K562 (cell line): ENCODE measurements at regions not wholly inside any gene's neighbourhood (a gene's known extent, or its start where the extent isn't known, plus 50 kb on each side); places are given as distances from the start of the nearest gene placed in this dataset.

Experiments
- ATAC-seq: fragments of 200-7000 bp; cut with Tn5 transposase; 3 replicates; pipeline ENCODE4 v1.9.1; 2020; ENCODE audit warnings: moderate library complexity
- BruUV-seq: library from RNA; stranded (reverse); fragments of 400-500 nt; replicated peaks from 2 replicates; lab custom pipeline; 2021; lab: Mats Ljungman, UMichigan
- CTCF ChIA-PET: fragments of 300-600 bp; formaldehyde crosslinking; extraction: SDS; loops from one replicate; lab custom pipeline; 2021; ENCODE audit warnings: low intra/inter-chr PET ratio; lab: Yijun Ruan, JAX
- POLR2A ChIA-PET: fragments of 300-600, 350-650 bp; sonication (Branson Sonifier 250); formaldehyde crosslinking; extraction: SDS; loops from one replicate; lab custom pipeline; 2021; ENCODE audit warnings: antibody characterized with exemption, inconsistent platforms; lab: Yijun Ruan, JAX
- DNase-seq, 4 experiments: peaks; one replicate each; pipeline versions ENCODE4 v3.0.0 to v3.0.0-alpha.2; 2011 to 2018; ENCODE audit warnings: low spot score in 3 of 4, mixed read lengths in 3 of 4; ENCODE audit errors: extremely low read depth in 1 of 4
- FAIRE-seq: peaks from 2 replicates; lab custom pipeline; 2011; peaks lifted over from hg19 to GRCh38; lab: Jason Lieb, UNC
- H2AFZ ChIP-seq: 2 replicates; pipeline ENCODE4 v1.6.0; 2011; ENCODE audit warnings: low read depth, low read length, control low read depth, inconsistent platforms
- H3K27ac ChIP-seq: fragments of 200-600 bp; 3 replicates; pipeline ENCODE4 v1.8.0; 2011; ENCODE audit warnings: low read depth, mild to moderate bottlenecking, control low read depth, inconsistent platforms, low read length, moderate library complexity, mixed read lengths; ENCODE audit errors: extremely low read depth
- H3K27me3 ChIP-seq, 2 experiments: fragments of 300-600 bp in 1 of 2; 2 replicates in 1 of 2; 3 replicates in 1 of 2; pipeline versions ENCODE4 v1.6.0 to v1.8.0; 2011; ENCODE audit warnings: inconsistent platforms in 2 of 2, low read length in 2 of 2, mild to moderate bottlenecking in 1 of 2, mixed read lengths in 1 of 2, moderate library complexity in 1 of 2; ENCODE audit not compliant: control insufficient read depth in 2 of 2, insufficient read depth in 2 of 2
- H3K36me3 ChIP-seq: fragments of 300-600 bp; 3 replicates; pipeline ENCODE4 v1.8.0; 2011; ENCODE audit warnings: mild to moderate bottlenecking, low read length, inconsistent platforms; ENCODE audit not compliant: control insufficient read depth, insufficient read depth
- H3K4me1 ChIP-seq, 2 experiments: fragments of 200-600 bp in 1 of 2; replicated peaks in 1 of 2; 2 replicates in 1 of 2; 3 replicates in 1 of 2; pipeline versions ENCODE4 v1.5.1 to v1.8.0; 2011; ENCODE audit warnings: inconsistent platforms in 2 of 2, low read length in 2 of 2, mild to moderate bottlenecking in 1 of 2, mixed read lengths in 1 of 2, moderate library complexity in 1 of 2; ENCODE audit not compliant: control insufficient read depth in 2 of 2, insufficient read depth in 2 of 2
- H3K4me2 ChIP-seq: 2 replicates; pipeline ENCODE4 v1.6.1; 2011; ENCODE audit warnings: low read length, control low read depth, inconsistent platforms, mixed read lengths; ENCODE audit not compliant: insufficient read depth
- H3K4me3 ChIP-seq: fragments of 200-600 bp; sonication (generic), shearing (Covaris generic); 2 replicates; pipeline ENCODE4 v1.5.1; 2016; ENCODE audit warnings: control low read depth, inconsistent platforms
- H3K79me2 ChIP-seq: fragments of 200-600 bp; 3 replicates; pipeline ENCODE4 v1.8.0; 2011; ENCODE audit warnings: low read length, inconsistent platforms; ENCODE audit not compliant: control insufficient read depth, insufficient read depth
- H3K9ac ChIP-seq, 2 experiments: 2 replicates each; pipeline versions ENCODE4 v1.6.0 to v1.6.1; 2011; ENCODE audit warnings: low read depth in 2 of 2, low read length in 2 of 2, control low read depth in 1 of 2, inconsistent platforms in 1 of 2, mild to moderate bottlenecking in 1 of 2, mixed read lengths in 1 of 2; ENCODE audit not compliant: insufficient read depth in 1 of 2
- H3K9me1 ChIP-seq: one replicate; pipeline ENCODE4 v1.6.0; 2011; ENCODE audit warnings: inconsistent platforms, mild to moderate bottlenecking, low read length, moderate library complexity; ENCODE audit not compliant: control insufficient read depth, insufficient read depth
- H3K9me3 ChIP-seq: replicated peaks from 2 replicates; pipeline ENCODE4 v1.5.1; 2011; ENCODE audit warnings: low read depth, low read length, inconsistent platforms; ENCODE audit not compliant: control insufficient read depth, insufficient read depth
- H4K20me1 ChIP-seq: replicated peaks from 2 replicates; pipeline ENCODE4 v1.6.1; 2011; ENCODE audit warnings: low read length, inconsistent platforms, mixed read lengths; ENCODE audit not compliant: control insufficient read depth, insufficient read depth
- BRCA1 ChIP-seq, 2 experiments: fragments of 450-650 bp in 1 of 2; sonication (generic) in 1 of 2; formaldehyde crosslinking in 1 of 2; IDR thresholded peaks; 2 replicates each; pipeline versions ENCODE4 v1.5.0 to v1.6.1; 2017 to 2020; ENCODE audit warnings: mild to moderate bottlenecking in 1 of 2, missing genetic modification reagents in 1 of 2
- E4F1 ChIP-seq: fragments of 250-450 bp; sonication (Bioruptor Pico); IDR thresholded peaks from 2 replicates; pipeline ENCODE4 v1.5.0; 2021; ENCODE audit warnings: mild to moderate bottlenecking, borderline replicate concordance
- EP300 ChIP-seq: IDR thresholded peaks from 2 replicates; pipeline ENCODE4 v1.6.1; 2012; ENCODE audit warnings: low read length, improper control_type of control experiment
- KLF1 ChIP-seq: fragments of 450-650 bp; IDR thresholded peaks from 2 replicates; pipeline ENCODE4 v1.6.1; 2016; ENCODE audit warnings: missing genetic modification characterization, missing compliant biosample characterization
- POLR2G ChIP-seq: fragments of 200-400 bp; formaldehyde crosslinking; IDR thresholded peaks from 2 replicates; pipeline ENCODE4 v1.6.1; 2017; ENCODE audit warnings: low read depth, mild to moderate bottlenecking, antibody characterized with exemption, low read length, moderate library complexity
- POLR3A ChIP-seq: IDR thresholded peaks from 2 replicates; pipeline ENCODE4 v1.6.1; 2011; ENCODE audit warnings: borderline replicate concordance, mild to moderate bottlenecking, moderate library complexity; ENCODE audit not compliant: insufficient read length, insufficient read depth; ENCODE audit errors: extremely low read depth
- TBL1XR1 ChIP-seq, 2 experiments: IDR thresholded peaks; 2 replicates each; pipeline ENCODE4 v1.6.1; 2012; ENCODE audit warnings: improper control_type of control experiment in 2 of 2, low read length in 2 of 2, mild to moderate bottlenecking in 1 of 2
- ZSCAN32 ChIP-seq: fragments of 450-650 bp; formaldehyde crosslinking; IDR thresholded peaks from 2 replicates; pipeline ENCODE4 v1.4.0; 2020; ENCODE audit warnings: mild to moderate bottlenecking, moderate library complexity
- WGBS: fragments of 100-300 bp; shearing (Covaris generic); methylation state at CpG from one replicate; pipeline ENCODE4 v1.1.6; 2016; ENCODE audit warnings: low coverage, mixed read lengths; ENCODE audit not compliant: insufficient coverage; ENCODE audit errors: missing lambda C conversion rate; 5-methylcytosine and 5-hydroxymethylcytosine counted together
- in situ Hi-C: fragments of 300-500 bp; cut with MboI; formaldehyde crosslinking; loops from 4 replicates; pipeline ENCODE4 v1.15.0; 2018; ENCODE audit warnings: inconsistent platforms, mixed read lengths
- intact Hi-C: fragments of 100-400 bp; cut with micrococcal nuclease; formaldehyde crosslinking; loops from 2 replicates; pipeline ENCODE4 v1.14.2; 2022
- TF ChIP-seq, protein P1 (sequence below): sonication (generic); formaldehyde crosslinking; IDR thresholded peaks from 2 replicates; pipeline ENCODE4 v1.8.0; 2022; ENCODE audit warnings: mild to moderate bottlenecking, missing genetic modification reagents, borderline replicate concordance

DNA sequence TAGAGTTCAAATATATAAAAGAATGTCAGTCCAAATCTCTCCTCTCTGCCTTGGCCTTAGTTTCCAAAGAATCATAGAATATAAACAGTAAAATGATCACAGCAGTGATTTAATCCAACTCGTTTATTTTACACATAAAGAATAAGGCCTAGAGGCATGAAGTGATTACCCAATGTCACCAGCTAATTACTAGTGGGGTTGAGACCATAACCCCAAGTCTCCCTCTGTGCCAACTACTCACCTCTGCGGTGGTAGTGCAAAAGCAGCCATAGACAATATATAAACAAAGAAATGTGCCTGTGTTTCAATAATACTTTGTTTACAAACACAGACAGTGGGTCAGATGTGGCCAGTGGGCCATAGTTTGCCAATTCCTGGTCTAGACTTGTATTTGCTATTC, 96.6 kb upstream of the FAT3 start:
- POLR2A ChIA-PET: no interaction called here
- ATAC-seq: no peak
- no peak overlapping the region for H3K9ac ChIP-seq
- FAIRE-seq: no peak
- in situ Hi-C loops: no loop called here
- 5% methylated on average over 2 of the region's 2 CpGs for WGBS
- no peak overlapping the region for H3K4me3 ChIP-seq
- no peak overlapping the region for H3K4me2 ChIP-seq
- no peaks in the 10 kb centered on the region for H3K36me3 ChIP-seq
- no TSS peak for BruUV-seq
- TF ChIP-seq E4F1 (CRISPR knock-in tag): no peak
- TF ChIP-seq, protein P1, sequence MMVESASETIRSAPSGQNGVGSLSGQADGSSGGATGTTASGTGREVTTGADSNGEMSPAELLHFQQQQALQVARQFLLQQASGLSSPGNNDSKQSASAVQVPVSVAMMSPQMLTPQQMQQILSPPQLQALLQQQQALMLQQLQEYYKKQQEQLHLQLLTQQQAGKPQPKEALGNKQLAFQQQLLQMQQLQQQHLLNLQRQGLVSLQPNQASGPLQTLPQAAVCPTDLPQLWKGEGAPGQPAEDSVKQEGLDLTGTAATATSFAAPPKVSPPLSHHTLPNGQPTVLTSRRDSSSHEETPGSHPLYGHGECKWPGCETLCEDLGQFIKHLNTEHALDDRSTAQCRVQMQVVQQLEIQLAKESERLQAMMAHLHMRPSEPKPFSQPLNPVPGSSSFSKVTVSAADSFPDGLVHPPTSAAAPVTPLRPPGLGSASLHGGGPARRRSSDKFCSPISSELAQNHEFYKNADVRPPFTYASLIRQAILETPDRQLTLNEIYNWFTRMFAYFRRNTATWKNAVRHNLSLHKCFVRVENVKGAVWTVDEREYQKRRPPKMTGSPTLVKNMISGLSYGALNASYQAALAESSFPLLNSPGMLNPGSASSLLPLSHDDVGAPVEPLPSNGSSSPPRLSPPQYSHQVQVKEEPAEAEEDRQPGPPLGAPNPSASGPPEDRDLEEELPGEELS: no peak
- no peak for TF ChIP-seq ZSCAN32 (CRISPR knock-in tag)
- no peak for TF ChIP-seq KLF1 (tag)
- TF ChIP-seq BRCA1 (IDR thresholded peaks at IDR 0.05): no peak
- TF ChIP-seq BRCA1 (CRISPR knock-in tag; IDR thresholded peaks at IDR 0.05): no peak
- TF ChIP-seq POLR3A: no peak
- TF ChIP-seq TBL1XR1 (IDR thresholded peaks at IDR 0.05; ENCODE audit: low read length in 2 of 2): no peak
- TF ChIP-seq POLR2G: no peak
- no peak for TF ChIP-seq EP300
- TF ChIP-seq, all 486 proteins: peak for 0
- H3K9me3 ChIP-seq: no peaks in the 10 kb centered on the region
- no peak for DNase-seq
- CTCF ChIA-PET: interaction anchor here (0.6 kb wide), 1 partner anchor 71 kb away, joined by 3 read pairs; no protein-coding TSS in a partner anchor
- intact Hi-C loops: no loop called here
- peaks cover 2% of the 10 kb centered on the region for H3K9me1 ChIP-seq
- H3K27ac ChIP-seq: no peak overlapping the region
- H3K4me1 ChIP-seq: no peaks in the 10 kb centered on the region
- H3K27me3 ChIP-seq: no peaks in the 10 kb centered on the region
- no peaks in the 10 kb centered on the region for H3K79me2 ChIP-seq
- H4K20me1 ChIP-seq: no peaks in the 10 kb centered on the region
- H2AFZ ChIP-seq: no peak overlapping the region
